BLaER1 (cell line): ENCODE measurements at regions not wholly inside any gene's neighbourhood (a gene's known extent, or its start where the extent isn't known, plus 50 kb on each side); places are given as distances from the start of the nearest gene placed in this dataset.

Experiments used
- H3K27ac ChIP-seq: shearing (Covaris generic); formaldehyde crosslinking; 2 replicates; pipeline ENCODE4 v1.8.1; 2022
- H3K27me3 ChIP-seq: shearing (Covaris generic); formaldehyde crosslinking; 2 replicates; pipeline ENCODE4 v1.8.1; 2022
- H3K36me3 ChIP-seq: shearing (Covaris generic); formaldehyde crosslinking; 2 replicates; pipeline ENCODE4 v1.8.1; 2022
- H3K4me1 ChIP-seq: shearing (Covaris generic); formaldehyde crosslinking; 2 replicates; pipeline ENCODE4 v1.8.1; 2022
- H3K4me2 ChIP-seq: shearing (Covaris generic); formaldehyde crosslinking; 2 replicates; pipeline ENCODE4 v1.8.1; 2022
- H3K4me3 ChIP-seq: shearing (Covaris generic); formaldehyde crosslinking; 2 replicates; pipeline ENCODE4 v1.8.1; 2022
- H3K9ac ChIP-seq: shearing (Covaris generic); formaldehyde crosslinking; 2 replicates; pipeline ENCODE4 v1.8.1; 2022
- H3K9me3 ChIP-seq: shearing (Covaris generic); formaldehyde crosslinking; 2 replicates; pipeline ENCODE4 v1.8.1; 2022
- H4K20me1 ChIP-seq: shearing (Covaris generic); formaldehyde crosslinking; 2 replicates; pipeline ENCODE4 v1.8.1; 2022
- Cebpa-rat ChIP-seq: shearing (Covaris generic); IDR thresholded peaks from 2 replicates; pipeline ENCODE4 v1.8.1; 2022

DNA sequence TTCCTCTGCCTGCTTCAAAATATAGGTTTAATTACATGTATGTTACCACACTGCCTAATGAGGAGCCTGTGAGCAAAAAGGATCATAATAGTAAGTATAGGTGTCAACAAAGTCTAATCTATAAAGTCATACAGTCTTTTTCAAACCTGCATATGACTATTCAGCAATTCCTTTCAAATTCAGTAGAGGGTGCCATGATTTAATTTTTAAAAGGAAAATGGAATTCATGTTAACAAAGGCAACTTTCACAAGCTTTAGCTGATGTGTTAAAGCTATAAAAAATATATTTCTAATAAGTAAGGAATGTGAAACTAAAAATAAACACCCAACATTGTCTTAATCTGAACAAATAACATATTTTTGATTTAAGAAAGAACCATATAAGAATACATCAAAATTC, 52.1 kb downstream of the MPP7 start:
- no peaks in the 10 kb centered on the region for H4K20me1 ChIP-seq
- H3K4me3 ChIP-seq, result no peak overlapping the region
- no peak overlapping the region for H3K27ac ChIP-seq
- H3K9ac ChIP-seq, result no peak overlapping the region
- H3K27me3 ChIP-seq, result no peaks in the 10 kb centered on the region
- H3K9me3 ChIP-seq, result peaks cover 5% of the 10 kb centered on the region
- no peak for TF ChIP-seq Cebpa-rat
- H3K4me1 ChIP-seq, result peaks cover 15% of the 10 kb centered on the region
- no peaks in the 10 kb centered on the region for H3K36me3 ChIP-seq
- no peak overlapping the region for H3K4me2 ChIP-seq

DNA sequence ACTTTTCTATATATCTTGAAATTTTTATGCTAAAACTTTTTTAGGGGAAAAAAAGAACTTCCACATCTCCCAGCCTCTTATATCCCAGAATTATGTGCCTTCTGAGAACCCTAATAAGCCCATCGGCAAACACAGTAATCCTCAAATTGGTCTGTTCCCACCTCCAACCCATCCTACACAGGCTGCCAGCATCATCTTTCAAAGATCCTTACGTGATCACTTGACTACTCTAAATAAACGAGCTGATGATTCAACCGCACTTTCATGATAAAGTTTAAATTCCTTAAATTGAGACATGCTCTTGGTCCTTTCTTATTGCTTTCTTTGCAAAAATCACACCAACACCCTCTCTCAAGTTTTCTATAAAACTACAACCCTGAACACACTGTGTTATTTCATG, 52.5 kb downstream of the MPP7 start:
- Histone ChIP-seq H3K4me2 (no peak overlapping the region), H3K36me3 (no peaks in the 10 kb centered on the region), H3K9ac (no peak overlapping the region), H3K4me1 (peaks cover 15% of the 10 kb centered on the region), H3K27ac (no peak overlapping the region), H4K20me1 (no peaks in the 10 kb centered on the region), H3K4me3 (no peak overlapping the region), H3K27me3 (no peaks in the 10 kb centered on the region), H3K9me3 (peaks cover 9% of the 10 kb centered on the region)
- TF ChIP-seq Cebpa-rat, result no peak

DNA sequence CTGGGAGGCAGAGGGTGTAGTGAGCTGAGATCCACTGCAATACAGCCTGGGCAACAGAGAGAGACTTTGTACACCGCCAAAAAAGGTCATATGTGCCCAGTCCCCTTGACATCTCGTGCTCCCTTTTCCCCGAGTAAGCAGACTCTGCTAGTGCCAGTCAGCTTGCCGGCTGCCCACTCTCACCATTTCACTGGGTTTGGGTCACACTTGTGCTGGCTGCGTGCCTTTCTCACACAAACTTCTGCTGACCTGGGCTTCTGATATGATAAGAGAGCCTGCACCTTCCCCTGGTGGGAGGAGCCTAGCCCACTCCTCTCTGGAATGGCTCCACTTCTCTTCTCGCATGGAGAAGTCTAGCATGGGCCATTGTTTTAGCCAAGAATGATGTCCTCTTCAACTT, 53.4 kb downstream of the MPP7 start:
- no peak overlapping the region for H3K4me2 ChIP-seq
- TF ChIP-seq Cebpa-rat, result no peak
- no peak overlapping the region for H3K27ac ChIP-seq
- no peaks in the 10 kb centered on the region for H3K36me3 ChIP-seq
- no peak overlapping the region for H3K4me3 ChIP-seq
- peaks cover 21% of the 10 kb centered on the region for H3K4me1 ChIP-seq
- no peaks in the 10 kb centered on the region for H3K27me3 ChIP-seq
- peaks cover 14% of the 10 kb centered on the region for H3K9me3 ChIP-seq
- H3K9ac ChIP-seq, result no peak overlapping the region
- H4K20me1 ChIP-seq, result no peaks in the 10 kb centered on the region

DNA sequence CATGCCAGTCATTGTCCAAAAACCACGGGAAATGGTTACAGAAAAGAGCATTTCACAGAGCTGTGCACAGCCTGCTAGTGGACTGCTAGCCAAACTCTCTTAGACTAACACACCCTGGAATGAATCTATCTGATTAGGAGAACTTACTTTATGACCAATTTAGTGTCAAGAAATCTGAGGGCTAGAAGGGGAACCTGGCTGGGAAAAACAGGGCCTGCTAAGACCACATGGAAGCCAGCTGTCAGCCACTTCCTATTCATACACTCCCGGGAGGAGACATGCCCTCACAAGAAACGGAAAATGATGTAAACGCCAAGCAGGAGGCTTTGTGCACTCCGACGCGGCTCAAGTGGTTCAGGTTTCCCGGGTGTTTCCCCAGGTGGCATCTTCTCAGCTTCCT, 54.8 kb downstream of the MPP7 start:
- H3K36me3 ChIP-seq, result no peaks in the 10 kb centered on the region
- H3K27me3 ChIP-seq, result no peaks in the 10 kb centered on the region
- H3K4me1 ChIP-seq, result peaks cover 35% of the 10 kb centered on the region
- H3K27ac ChIP-seq, result peak overlapping the region; percentile 20; the same call in 1 of the 2 replicates
- H3K9ac ChIP-seq, result no peak overlapping the region
- no peak for TF ChIP-seq Cebpa-rat
- H4K20me1 ChIP-seq, result no peaks in the 10 kb centered on the region
- peaks cover 14% of the 10 kb centered on the region for H3K9me3 ChIP-seq
- no peak overlapping the region for H3K4me3 ChIP-seq
- H3K4me2 ChIP-seq, result peak overlapping the region; percentile 69

DNA sequence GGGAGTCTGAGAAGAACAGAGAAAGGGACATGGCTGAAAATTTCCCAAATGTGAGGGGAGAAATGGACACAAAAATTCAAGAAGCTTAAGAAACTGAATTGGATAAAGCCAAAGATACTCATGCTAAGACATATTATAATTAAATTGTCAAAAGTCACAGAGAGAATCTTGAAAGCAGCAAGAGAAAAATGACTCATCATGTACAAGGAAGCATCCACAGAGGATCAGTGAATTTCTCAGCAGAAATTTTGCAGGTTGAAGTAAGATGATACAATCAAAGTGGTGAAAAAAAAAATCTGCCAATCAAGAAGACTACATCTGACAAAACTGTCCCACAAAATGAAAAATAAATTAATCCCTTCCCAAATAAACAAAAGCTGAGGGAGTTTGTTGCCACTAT, 56.8 kb downstream of the MPP7 start:
- H3K4me3 ChIP-seq, result no peak overlapping the region
- no peaks in the 10 kb centered on the region for H3K27me3 ChIP-seq
- H3K9ac ChIP-seq, result no peak overlapping the region
- peaks cover 14% of the 10 kb centered on the region for H3K9me3 ChIP-seq
- no peak overlapping the region for H3K4me2 ChIP-seq
- peaks cover 45% of the 10 kb centered on the region for H3K4me1 ChIP-seq
- H3K27ac ChIP-seq, result no peak overlapping the region
- H4K20me1 ChIP-seq, result no peaks in the 10 kb centered on the region
- H3K36me3 ChIP-seq, result no peaks in the 10 kb centered on the region
- TF ChIP-seq Cebpa-rat, result no peak

DNA sequence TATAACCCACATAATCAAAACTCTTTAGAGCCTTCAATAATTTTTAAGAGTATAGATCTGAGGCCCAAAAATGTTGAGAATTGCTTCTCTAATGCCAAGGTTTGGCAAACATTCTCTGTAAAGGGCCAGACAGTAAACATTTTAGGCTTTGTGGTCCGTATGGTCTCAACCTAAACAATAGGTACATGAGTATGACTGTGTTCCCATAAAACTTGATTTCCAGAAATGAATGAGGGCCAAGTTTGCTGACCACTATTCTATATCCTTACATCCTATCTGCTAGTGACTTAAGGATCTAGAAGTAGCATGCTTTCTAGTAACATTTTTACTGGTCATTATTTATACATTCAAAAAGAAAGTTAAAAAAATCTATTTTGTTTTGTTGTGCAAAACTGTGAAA, 58.9 kb downstream of the MPP7 start:
- Histone ChIP-seq H4K20me1 (no peaks in the 10 kb centered on the region), H3K9me3 (peaks cover 14% of the 10 kb centered on the region), H3K9ac (no peak overlapping the region), H3K4me1 (peaks cover 45% of the 10 kb centered on the region), H3K36me3 (no peaks in the 10 kb centered on the region), H3K27me3 (no peaks in the 10 kb centered on the region), H3K4me2 (peak overlapping the region; percentile 63), H3K27ac (no peak overlapping the region), H3K4me3 (no peak overlapping the region)
- TF ChIP-seq Cebpa-rat, result no peak

DNA sequence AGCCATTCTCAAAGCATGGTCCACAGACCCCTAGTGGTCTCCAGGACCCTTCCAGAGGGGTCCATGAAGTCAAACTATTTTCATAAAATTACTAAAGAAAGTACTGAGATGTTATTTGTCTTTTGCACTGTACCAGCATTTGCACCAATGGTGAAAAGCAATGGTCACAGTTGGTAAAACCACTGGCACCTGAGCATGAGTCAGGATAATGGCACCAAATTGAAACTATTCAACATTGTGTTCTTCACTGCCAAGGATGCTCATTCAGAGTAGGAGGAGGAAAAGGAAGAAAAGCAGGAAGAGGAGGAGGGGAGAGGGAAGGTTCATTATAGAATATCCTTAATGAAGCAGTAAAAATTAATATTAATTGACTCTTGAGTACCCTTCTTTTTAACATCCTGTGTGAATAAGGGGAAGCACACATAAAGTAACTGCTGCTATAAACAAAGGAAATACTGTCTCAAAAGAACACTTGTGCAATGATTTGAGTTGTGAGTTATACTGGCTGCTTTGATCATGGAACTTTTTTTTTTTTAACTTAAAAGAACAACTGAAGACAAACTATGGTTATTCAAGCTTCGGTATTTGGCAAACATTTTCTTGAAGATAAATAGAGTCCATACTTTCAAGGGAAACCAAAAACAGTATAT, 60.2 kb downstream of the MPP7 start:
- no peak overlapping the region for H3K27ac ChIP-seq
- H3K36me3 ChIP-seq, result no peaks in the 10 kb centered on the region
- H3K27me3 ChIP-seq, result no peaks in the 10 kb centered on the region
- H4K20me1 ChIP-seq, result no peaks in the 10 kb centered on the region
- no peak for TF ChIP-seq Cebpa-rat
- peaks cover 14% of the 10 kb centered on the region for H3K9me3 ChIP-seq
- no peak overlapping the region for H3K9ac ChIP-seq
- H3K4me1 ChIP-seq, result peaks cover 33% of the 10 kb centered on the region
- H3K4me3 ChIP-seq, result no peak overlapping the region
- peak overlapping the region; percentile 63 for H3K4me2 ChIP-seq

DNA sequence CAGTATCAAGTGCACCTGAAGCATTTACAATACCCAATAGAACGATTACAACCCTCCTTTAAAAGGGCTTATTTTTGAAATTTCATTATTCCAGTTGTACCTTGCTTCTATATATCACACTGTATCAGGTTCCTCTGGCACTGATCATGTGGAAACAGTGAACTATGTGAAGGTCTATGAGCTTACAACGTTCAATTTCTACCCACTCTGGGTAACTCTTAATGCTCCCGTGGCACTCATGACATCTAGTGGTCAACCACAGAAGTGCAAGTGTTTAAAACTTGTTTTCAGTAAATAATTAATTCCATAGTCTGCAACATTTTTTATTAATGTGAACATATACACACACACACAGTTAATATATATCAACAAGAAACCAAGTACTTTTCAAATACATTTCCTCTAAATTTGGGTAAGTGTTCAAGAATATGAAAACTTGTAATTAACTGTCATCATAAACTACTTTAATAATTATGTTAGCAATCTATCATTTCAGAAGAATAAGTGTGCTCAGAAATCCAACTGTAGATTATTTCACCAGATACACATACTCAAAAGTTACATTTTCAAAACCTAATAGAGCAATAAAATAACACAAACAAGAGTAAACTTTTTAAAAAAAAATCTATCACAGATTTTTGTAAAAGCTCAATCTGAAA, 61.0 kb downstream of the MPP7 start:
- H3K4me3 ChIP-seq, result no peak overlapping the region
- H3K9ac ChIP-seq, result no peak overlapping the region
- peaks cover 14% of the 10 kb centered on the region for H3K9me3 ChIP-seq
- H3K36me3 ChIP-seq, result no peaks in the 10 kb centered on the region
- peaks cover 30% of the 10 kb centered on the region for H3K4me1 ChIP-seq
- no peaks in the 10 kb centered on the region for H3K27me3 ChIP-seq
- TF ChIP-seq Cebpa-rat, result no peak
- no peak overlapping the region for H3K4me2 ChIP-seq
- H3K27ac ChIP-seq, result no peak overlapping the region
- no peaks in the 10 kb centered on the region for H4K20me1 ChIP-seq

DNA sequence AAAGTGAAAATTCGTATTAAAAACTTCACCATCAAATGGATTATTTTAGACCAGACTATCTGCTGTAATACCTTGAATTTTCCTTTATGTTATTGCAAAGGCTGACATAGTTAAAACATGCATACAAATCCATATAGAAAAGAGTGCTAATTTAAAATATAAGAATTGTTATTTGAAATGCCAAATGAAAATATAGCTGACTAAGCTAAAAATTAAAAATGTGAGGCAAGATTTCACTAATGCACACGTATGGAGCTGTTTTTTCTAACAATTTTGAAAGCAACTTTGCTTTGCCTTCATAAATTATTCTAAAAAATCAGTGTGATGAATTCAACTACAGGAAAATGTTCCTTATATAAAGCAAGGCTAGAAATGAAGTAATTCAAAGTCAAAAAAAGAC, 62.5 kb downstream of the MPP7 start:
- Histone ChIP-seq H3K36me3 (peaks cover 4% of the 10 kb centered on the region; the same call in 1 of the 2 replicates), H3K27me3 (no peaks in the 10 kb centered on the region), H3K4me3 (no peak overlapping the region), H3K9ac (no peak overlapping the region), H3K27ac (no peak overlapping the region), H4K20me1 (no peaks in the 10 kb centered on the region), H3K4me1 (peaks cover 30% of the 10 kb centered on the region), H3K9me3 (peaks cover 6% of the 10 kb centered on the region), H3K4me2 (no peak overlapping the region)
- TF ChIP-seq Cebpa-rat, result no peak

DNA sequence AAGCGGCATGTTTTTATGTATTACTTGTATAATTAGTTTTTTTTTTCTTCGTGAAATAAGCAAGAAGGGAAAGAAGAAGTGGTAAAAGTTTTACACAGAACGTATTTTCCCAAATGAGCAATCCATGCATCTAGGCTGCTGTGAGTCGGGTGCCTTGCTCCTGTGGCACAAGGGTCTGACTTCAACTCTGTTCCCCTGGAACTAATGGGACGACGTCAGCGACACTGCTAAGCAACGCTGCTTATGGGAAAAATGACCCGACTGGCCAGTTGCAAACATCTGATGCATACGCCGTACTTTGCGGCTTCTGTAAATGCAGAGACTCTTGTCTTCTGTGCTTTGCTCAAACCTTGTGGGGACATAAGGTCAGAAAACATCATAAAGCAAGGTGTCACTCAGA, 66.3 kb downstream of the MPP7 start:
- peaks cover 19% of the 10 kb centered on the region for H3K4me1 ChIP-seq
- no peak overlapping the region for H3K9ac ChIP-seq
- no peaks in the 10 kb centered on the region for H4K20me1 ChIP-seq
- H3K36me3 ChIP-seq, result peaks cover 7% of the 10 kb centered on the region; the same call in 1 of the 2 replicates
- no peak overlapping the region for H3K4me2 ChIP-seq
- H3K27ac ChIP-seq, result no peak overlapping the region
- no peaks in the 10 kb centered on the region for H3K27me3 ChIP-seq
- H3K9me3 ChIP-seq, result peaks cover 8% of the 10 kb centered on the region
- no peak overlapping the region for H3K4me3 ChIP-seq
- no peak for TF ChIP-seq Cebpa-rat

DNA sequence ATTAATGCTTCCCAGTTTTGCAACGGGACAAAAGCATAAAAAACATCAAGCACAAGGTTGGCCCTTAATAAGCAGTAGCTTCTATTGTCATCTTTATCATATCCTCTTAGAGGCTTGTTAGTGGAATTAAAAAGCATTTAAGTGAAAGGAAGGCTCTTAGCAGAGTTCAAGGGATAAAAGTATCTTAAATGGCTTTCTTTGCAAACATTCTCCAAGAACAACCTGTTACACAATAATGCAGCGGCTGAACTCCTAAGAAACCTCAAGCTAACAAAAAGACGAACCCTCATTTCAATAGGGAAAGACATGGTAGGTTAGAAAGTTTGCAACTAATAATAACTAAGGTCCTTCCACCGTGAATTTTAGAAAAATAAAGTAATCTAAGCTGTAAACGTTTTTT, 82.1 kb downstream of the MPP7 start:
- no peak overlapping the region for H3K4me2 ChIP-seq
- no peaks in the 10 kb centered on the region for H3K9me3 ChIP-seq
- H3K4me1 ChIP-seq, result peaks cover 18% of the 10 kb centered on the region
- no peaks in the 10 kb centered on the region for H3K27me3 ChIP-seq
- no peak overlapping the region for H3K4me3 ChIP-seq
- no peaks in the 10 kb centered on the region for H4K20me1 ChIP-seq
- H3K9ac ChIP-seq, result no peak overlapping the region
- TF ChIP-seq Cebpa-rat, result no peak
- H3K27ac ChIP-seq, result no peak overlapping the region
- no peaks in the 10 kb centered on the region for H3K36me3 ChIP-seq
